IMR-90 (cell line): ENCODE measurements at regions not wholly inside any gene's neighbourhood (a gene's known extent, or its start where the extent isn't known, plus 50 kb on each side); places are given as distances from the start of the nearest gene placed in this dataset.
"Not testable (repeated sequence)": the region's sequence is repeated elsewhere in the genome, so short reads cannot be mapped to it uniquely, and the experiment has no call there.

Source experiments
- CEBPB ChIP-seq: IDR thresholded peaks from 2 replicates; pipeline ENCODE4 v1.6.1; 2012; ENCODE audit warnings: low read depth, low read length, improper control_type of control experiment
- CHD1 ChIP-seq: IDR thresholded peaks from 2 replicates; pipeline ENCODE4 v1.6.1; 2012; ENCODE audit warnings: low read depth, low read length, improper control_type of control experiment
- CTCF ChIP-seq: conservative IDR thresholded peaks from 2 replicates; pipeline ENCODE4 v1.5.1; 2012; ENCODE audit warnings: mild to moderate bottlenecking, low read depth, low read length, improper control_type of control experiment
- MAZ ChIP-seq: IDR thresholded peaks from 2 replicates; pipeline ENCODE4 v1.6.1; 2012; ENCODE audit warnings: low read depth, mild to moderate bottlenecking, low read length, improper control_type of control experiment, moderate library complexity, borderline replicate concordance
- MXI1 ChIP-seq: IDR thresholded peaks from 2 replicates; pipeline ENCODE4 v1.6.1; 2012; ENCODE audit warnings: low read depth, mild to moderate bottlenecking, low read length, moderate library complexity, borderline replicate concordance
- NFE2L2 ChIP-seq: fragments of 150-350 bp; IDR thresholded peaks from 2 replicates; pipeline ENCODE4 v1.6.1; 2016; ENCODE audit warnings: low read depth, mild to moderate bottlenecking, low read length
- POLR2A ChIP-seq: IDR thresholded peaks from 2 replicates; pipeline ENCODE4 v1.6.1; 2012; ENCODE audit warnings: mild to moderate bottlenecking, low read depth, low read length
- RCOR1 ChIP-seq: IDR thresholded peaks from 2 replicates; pipeline ENCODE4 v1.6.1; 2012; ENCODE audit warnings: mild to moderate bottlenecking, low read length, improper control_type of control experiment; ENCODE audit not compliant: insufficient replicate concordance
- SMC3 ChIP-seq: fragments of 150-350 bp; IDR thresholded peaks from 2 replicates; pipeline ENCODE4 v1.6.1; 2016; ENCODE audit warnings: low read depth, mild to moderate bottlenecking, antibody characterized with exemption, low read length, moderate library complexity
- USF2 ChIP-seq: fragments of 150-350 bp; IDR thresholded peaks from 2 replicates; pipeline ENCODE4 v1.6.1; 2017; ENCODE audit warnings: mild to moderate bottlenecking, antibody characterized with exemption, low read length, low read depth

- not testable (repeated sequence) for TF ChIP-seq CTCF, POLR2A, SMC3, CHD1, RCOR1, NFE2L2, MXI1, USF2, CEBPB, MAZ
These were observed 847.3 kb downstream of the TMEM121 start for GRCh38 chr14:106373653-106374110.
